Right atrium auricular region (tissue), 2 donors: ENCODE measurements at regions not wholly inside any gene's neighbourhood (a gene's known extent, or its start where the extent isn't known, plus 50 kb on each side); places are given as distances from the start of the nearest gene placed in this dataset.

Experiments used
- DNase-seq: peaks from one replicate; pipeline ENCODE4 v3.0.0-alpha.2; 2019; ENCODE audit warnings: low spot score
- H3K27ac ChIP-seq, 2 donors: fragments of 200-600 bp; sonication (generic); 1 replicate in 1 of 2; 2 replicates in 1 of 2; pipeline ENCODE4 v1.5.1; 2016 to 2019
- H3K27me3 ChIP-seq, 2 donors: fragments of 200-600 bp; sonication (generic); one replicate each; pipeline versions ENCODE4 v1.5.1 to v1.6.0; 2017 to 2019
- H3K36me3 ChIP-seq: fragments of 200-600 bp; sonication (generic); one replicate; pipeline ENCODE4 v1.5.1; 2016
- H3K4me1 ChIP-seq, 2 donors: fragments of 200-600 bp; sonication (generic); one replicate each; pipeline versions ENCODE4 v1.5.1 to v1.6.0; 2017 to 2019
- H3K4me3 ChIP-seq, 2 donors: fragments of 200-600 bp; sonication (generic); 1 replicate in 1 of 2; 2 replicates in 1 of 2; pipeline ENCODE4 v1.5.1; 2017 to 2019; ENCODE audit warnings: mild to moderate bottlenecking in 1 of 2, moderate library complexity in 1 of 2
- H3K9me3 ChIP-seq, 2 donors: fragments of 200-600 bp; sonication (generic); one replicate each; pipeline ENCODE4 v1.5.1; 2019
- TF ChIP-seq, protein P1 (sequence below), 2 donors: fragments of 200-600 bp; sonication (generic); IDR thresholded peaks; one replicate each; pipeline ENCODE4 v1.5.1; 2019; ENCODE audit warnings: antibody characterized with exemption in 2 of 2

GRCh38 chr7:63931057-63931600, 67.5 kb upstream of the ZNF722 start:
- DNase-seq, result no peak
- TF ChIP-seq, protein P1, sequence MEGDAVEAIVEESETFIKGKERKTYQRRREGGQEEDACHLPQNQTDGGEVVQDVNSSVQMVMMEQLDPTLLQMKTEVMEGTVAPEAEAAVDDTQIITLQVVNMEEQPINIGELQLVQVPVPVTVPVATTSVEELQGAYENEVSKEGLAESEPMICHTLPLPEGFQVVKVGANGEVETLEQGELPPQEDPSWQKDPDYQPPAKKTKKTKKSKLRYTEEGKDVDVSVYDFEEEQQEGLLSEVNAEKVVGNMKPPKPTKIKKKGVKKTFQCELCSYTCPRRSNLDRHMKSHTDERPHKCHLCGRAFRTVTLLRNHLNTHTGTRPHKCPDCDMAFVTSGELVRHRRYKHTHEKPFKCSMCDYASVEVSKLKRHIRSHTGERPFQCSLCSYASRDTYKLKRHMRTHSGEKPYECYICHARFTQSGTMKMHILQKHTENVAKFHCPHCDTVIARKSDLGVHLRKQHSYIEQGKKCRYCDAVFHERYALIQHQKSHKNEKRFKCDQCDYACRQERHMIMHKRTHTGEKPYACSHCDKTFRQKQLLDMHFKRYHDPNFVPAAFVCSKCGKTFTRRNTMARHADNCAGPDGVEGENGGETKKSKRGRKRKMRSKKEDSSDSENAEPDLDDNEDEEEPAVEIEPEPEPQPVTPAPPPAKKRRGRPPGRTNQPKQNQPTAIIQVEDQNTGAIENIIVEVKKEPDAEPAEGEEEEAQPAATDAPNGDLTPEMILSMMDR (IDR thresholded peaks at IDR 0.05), result no peak
- Histone ChIP-seq H3K27me3 (no peaks in the 10 kb centered on the region), H3K27ac (no peak overlapping the region), H3K4me3 (no peak overlapping the region), H3K9me3 (peaks cover 0 to 31% of the 10 kb centered on the region in 2 donors), H3K36me3 (no peaks in the 10 kb centered on the region), H3K4me1 (peaks cover 0 to 7% of the 10 kb centered on the region in 2 donors)

GRCh38 chr7:63931985-63932577, 66.6 kb upstream of the ZNF722 start:
- TF ChIP-seq, protein P1 (IDR thresholded peaks at IDR 0.05), result no peak
- Histone ChIP-seq H3K27ac (no peak overlapping the region), H3K36me3 (no peaks in the 10 kb centered on the region), H3K9me3 (peaks cover 0 to 26% of the 10 kb centered on the region in 2 donors), H3K4me1 (peaks cover 0 to 2% of the 10 kb centered on the region in 2 donors), H3K4me3 (no peak overlapping the region), H3K27me3 (no peaks in the 10 kb centered on the region)
- DNase-seq, result no peak
